H9 (cell line): ENCODE measurements at regions not wholly inside any gene's neighbourhood (a gene's known extent, or its start where the extent isn't known, plus 50 kb on each side); places are given as distances from the start of the nearest gene placed in this dataset.

Source experiments
- DNase-seq: peaks from one replicate; pipeline ENCODE4 v3.0.0-alpha.2; 2017
- H2AFZ ChIP-seq: one replicate; pipeline ENCODE4 v1.6.1; 2013; ENCODE audit warnings: mild to moderate bottlenecking, low read length, control low read depth, moderate library complexity
- H2AK5ac ChIP-seq: 2 replicates; pipeline ENCODE4 v1.6.1; 2013; ENCODE audit warnings: low read length, control low read depth, mixed read lengths; ENCODE audit not compliant: insufficient read length
- H2BK120ac ChIP-seq: one replicate; pipeline ENCODE4 v1.6.1; 2013; ENCODE audit warnings: low read depth, mild to moderate bottlenecking, low read length, control low read depth, inconsistent platforms; ENCODE audit not compliant: poor library complexity, severe bottlenecking
- H2BK12ac ChIP-seq: 2 replicates; pipeline ENCODE4 v1.6.1; 2013; ENCODE audit warnings: low read length, control low read depth, mixed read lengths, low read depth; ENCODE audit not compliant: insufficient read length
- H2BK15ac ChIP-seq: 2 replicates; pipeline ENCODE4 v1.6.1; 2013; ENCODE audit warnings: low read depth, low read length, control low read depth
- H2BK20ac ChIP-seq: one replicate; pipeline ENCODE4 v1.6.1; 2013; ENCODE audit warnings: low read depth, mild to moderate bottlenecking, low read length, control low read depth, inconsistent platforms; ENCODE audit not compliant: poor library complexity, severe bottlenecking
- H2BK5ac ChIP-seq: 2 replicates; pipeline ENCODE4 v1.6.1; 2013; ENCODE audit warnings: low read length, control low read depth, mixed read lengths; ENCODE audit not compliant: insufficient read length
- H3K14ac ChIP-seq: 2 replicates; pipeline ENCODE4 v1.6.1; 2013; ENCODE audit warnings: low read length, control low read depth; ENCODE audit not compliant: insufficient read depth
- H3K18ac ChIP-seq: 2 replicates; pipeline ENCODE4 v1.6.1; 2013; ENCODE audit warnings: low read depth, mild to moderate bottlenecking, mixed read lengths, low read length, control low read depth; ENCODE audit not compliant: insufficient read length
- H3K23ac ChIP-seq: 2 replicates; pipeline ENCODE4 v1.6.1; 2013; ENCODE audit warnings: low read length, control low read depth, mixed read lengths, low read depth; ENCODE audit not compliant: insufficient read length
- H3K23me2 ChIP-seq: 2 replicates; pipeline ENCODE4 v1.6.1; 2013; ENCODE audit warnings: low read depth, mild to moderate bottlenecking, mixed read lengths, low read length, control low read depth; ENCODE audit not compliant: insufficient read length, poor library complexity, severe bottlenecking
- H3K27ac ChIP-seq: 2 replicates; pipeline ENCODE4 v1.5.1; 2013; ENCODE audit warnings: low read length, control low read depth, mixed read lengths, low read depth; ENCODE audit not compliant: insufficient read length
- H3K27me3 ChIP-seq: 2 replicates; pipeline ENCODE4 v1.6.1; 2013; ENCODE audit warnings: low read length, control low read depth, inconsistent platforms; ENCODE audit not compliant: insufficient read depth
- H3K4ac ChIP-seq: 2 replicates; pipeline ENCODE4 v1.6.1; 2013; ENCODE audit warnings: low read depth, mild to moderate bottlenecking, control low read depth, inconsistent platforms, low read length, moderate library complexity
- H3K4me1 ChIP-seq: 2 replicates; pipeline ENCODE4 v1.6.1; 2013; ENCODE audit warnings: low read length, control low read depth, inconsistent platforms; ENCODE audit not compliant: insufficient read depth
- H3K4me2 ChIP-seq: 2 replicates; pipeline ENCODE4 v1.6.1; 2013; ENCODE audit warnings: low read length, control low read depth, mixed read lengths; ENCODE audit not compliant: insufficient read length, insufficient read depth
- H3K56ac ChIP-seq: 2 replicates; pipeline ENCODE4 v1.6.1; 2013; ENCODE audit warnings: low read depth, mild to moderate bottlenecking, mixed read lengths, low read length, control low read depth; ENCODE audit not compliant: insufficient read length
- H3K79me1 ChIP-seq: 2 replicates; pipeline ENCODE4 v1.6.1; 2013; ENCODE audit warnings: low read depth, mild to moderate bottlenecking, moderate library complexity, low read length, control low read depth, inconsistent platforms; ENCODE audit not compliant: insufficient read depth, poor library complexity, severe bottlenecking
- H3K79me2 ChIP-seq: 2 replicates; pipeline ENCODE4 v1.6.1; 2013; ENCODE audit warnings: low read length, control low read depth, inconsistent platforms; ENCODE audit not compliant: insufficient read depth
- H3K9ac ChIP-seq: 2 replicates; pipeline ENCODE4 v1.6.1; 2013; ENCODE audit warnings: low read length, control low read depth, mixed read lengths; ENCODE audit not compliant: insufficient read length; ENCODE audit errors: extremely low read depth
- H3K9me3 ChIP-seq: one replicate; pipeline ENCODE4 v1.6.1; 2013; ENCODE audit warnings: low read depth, low read length, inconsistent platforms; ENCODE audit not compliant: control insufficient read depth
- H3T11ph ChIP-seq: one replicate; pipeline ENCODE4 v1.6.1; 2013; ENCODE audit warnings: mild to moderate bottlenecking, low read length, control low read depth, inconsistent platforms
- H4K20me1 ChIP-seq: one replicate; pipeline ENCODE4 v1.6.1; 2013; ENCODE audit not compliant: control insufficient read depth, insufficient read length, insufficient read depth
- H4K5ac ChIP-seq: 2 replicates; pipeline ENCODE4 v1.6.1; 2013; ENCODE audit warnings: low read depth, mild to moderate bottlenecking, mixed read lengths, low read length, control low read depth; ENCODE audit not compliant: insufficient read length
- H4K8ac ChIP-seq: replicated peaks from 2 replicates; pipeline ENCODE4 v1.6.1; 2013; ENCODE audit warnings: low read length, control low read depth, mixed read lengths, low read depth; ENCODE audit not compliant: insufficient read length
- H4K91ac ChIP-seq: 2 replicates; pipeline ENCODE4 v1.6.1; 2013; ENCODE audit warnings: low read depth, mild to moderate bottlenecking, moderate library complexity, mixed read lengths, low read length, control low read depth; ENCODE audit not compliant: insufficient read length
- H3K27ac Mint-ChIP-seq, 3 experiments: 2 replicates in 2 of 3; 3 replicates in 1 of 3; pipeline ENCODE4 v1.8.0; 2020 to 2021; ENCODE audit warnings: mixed read lengths in 3 of 3, mild to moderate bottlenecking in 1 of 3, moderate library complexity in 1 of 3
- H3K27me3 Mint-ChIP-seq: 2 replicates; pipeline ENCODE4 v1.8.0; 2021; ENCODE audit warnings: low read depth, mild to moderate bottlenecking, moderate library complexity, mixed read lengths
- H3K36me3 Mint-ChIP-seq, 3 experiments: 2 replicates in 2 of 3; 3 replicates in 1 of 3; pipeline ENCODE4 v1.8.0; 2020 to 2021; ENCODE audit warnings: low read depth in 3 of 3, mixed read lengths in 3 of 3; ENCODE audit not compliant: insufficient read depth in 1 of 3
- H3K4me1 Mint-ChIP-seq, 2 experiments: 2 replicates each; pipeline ENCODE4 v1.8.0; 2020; ENCODE audit warnings: mixed read lengths in 2 of 2
- H3K4me3 Mint-ChIP-seq, 2 experiments: 2 replicates in 1 of 2; 3 replicates in 1 of 2; pipeline ENCODE4 v1.8.0; 2020 to 2021; ENCODE audit warnings: mild to moderate bottlenecking in 2 of 2, mixed read lengths in 2 of 2, moderate library complexity in 1 of 2
- H3K9me3 Mint-ChIP-seq, 2 experiments: 2 replicates in 1 of 2; 3 replicates in 1 of 2; pipeline ENCODE4 v1.8.0; 2020; ENCODE audit warnings: mild to moderate bottlenecking in 2 of 2, mixed read lengths in 2 of 2, moderate library complexity in 1 of 2
- CTCF ChIP-seq: fragments of 200-600 bp; sonication (generic); conservative IDR thresholded peaks from 3 replicates; pipeline ENCODE4 v1.8.0; 2021; ENCODE audit warnings: antibody characterized with exemption, mild to moderate bottlenecking
- WGBS: extraction: QIAGEN DNeasy Blood & Tissue Kit; methylation state at CpG from one replicate; pipeline ENCODE4 v1.1.7; 2013; ENCODE audit warnings: missing lambda C conversion rate, low lambda C conversion rate, mixed read lengths; ENCODE audit not compliant: insufficient read length; ENCODE audit errors: extremely low coverage; 5-methylcytosine and 5-hydroxymethylcytosine counted together

GRCh38 chr1:58317086-58317485 is 229.4 kb downstream of the OMA1 start:
- H3K14ac ChIP-seq: no peak overlapping the region
- H3K23me2 ChIP-seq: no peaks in the 10 kb centered on the region
- no peak overlapping the region for H2AK5ac ChIP-seq
- no peaks in the 10 kb centered on the region for H3K79me2 ChIP-seq
- H3K4me1 ChIP-seq: peaks cover 8% of the 10 kb centered on the region
- Mint-ChIP-seq H3K27ac (no peak overlapping the region), H3K9me3 (peaks cover 13 to 21% of the 10 kb centered on the region in 2 experiments), H3K4me3 (no peak overlapping the region), H3K36me3 (peaks cover 8 to 14% (median 8%) of the 10 kb centered on the region in 3 experiments), H3K4me1 (peaks cover 9 to 12% of the 10 kb centered on the region in 2 experiments; a peak in 3 of 4 replicates), H3K27me3 (peaks cover 5% of the 10 kb centered on the region)
- H4K5ac ChIP-seq: no peak overlapping the region
- no peak overlapping the region for H3K9ac ChIP-seq
- no peak overlapping the region for H3K18ac ChIP-seq
- H2BK5ac ChIP-seq: no peak overlapping the region
- H3K4ac ChIP-seq: no peak overlapping the region
- H4K8ac ChIP-seq: no peak overlapping the region
- no CpG with 5 or more reads among the region's 2 CpGs for WGBS
- no peaks in the 10 kb centered on the region for H3K79me1 ChIP-seq
- H2AFZ ChIP-seq: no peak overlapping the region
- H3K4me2 ChIP-seq: no peak overlapping the region
- no peak overlapping the region for H3K27ac ChIP-seq
- no peak overlapping the region for H3K56ac ChIP-seq
- H3K23ac ChIP-seq: no peak overlapping the region
- no peaks in the 10 kb centered on the region for H3K27me3 ChIP-seq
- H4K20me1 ChIP-seq: no peaks in the 10 kb centered on the region
- no peak overlapping the region for H2BK120ac ChIP-seq
- no peak overlapping the region for H2BK12ac ChIP-seq
- no peak for DNase-seq
- no peaks in the 10 kb centered on the region for H3K9me3 ChIP-seq
- H2BK15ac ChIP-seq: no peak overlapping the region
- no peak overlapping the region for H3T11ph ChIP-seq
- no peak overlapping the region for H2BK20ac ChIP-seq
- no peak overlapping the region for H4K91ac ChIP-seq
- no peak for TF ChIP-seq CTCF
